NCI-H146 (cell line): ENCODE measurements at regions not wholly inside any gene's neighbourhood (a gene's known extent, or its start where the extent isn't known, plus 50 kb on each side); places are given as distances from the start of the nearest gene placed in this dataset.

Source experiments
- DNase-seq: peaks from one replicate; lab custom pipeline; 2025; lab: John Stamatoyannopoulos, UW

DNA sequence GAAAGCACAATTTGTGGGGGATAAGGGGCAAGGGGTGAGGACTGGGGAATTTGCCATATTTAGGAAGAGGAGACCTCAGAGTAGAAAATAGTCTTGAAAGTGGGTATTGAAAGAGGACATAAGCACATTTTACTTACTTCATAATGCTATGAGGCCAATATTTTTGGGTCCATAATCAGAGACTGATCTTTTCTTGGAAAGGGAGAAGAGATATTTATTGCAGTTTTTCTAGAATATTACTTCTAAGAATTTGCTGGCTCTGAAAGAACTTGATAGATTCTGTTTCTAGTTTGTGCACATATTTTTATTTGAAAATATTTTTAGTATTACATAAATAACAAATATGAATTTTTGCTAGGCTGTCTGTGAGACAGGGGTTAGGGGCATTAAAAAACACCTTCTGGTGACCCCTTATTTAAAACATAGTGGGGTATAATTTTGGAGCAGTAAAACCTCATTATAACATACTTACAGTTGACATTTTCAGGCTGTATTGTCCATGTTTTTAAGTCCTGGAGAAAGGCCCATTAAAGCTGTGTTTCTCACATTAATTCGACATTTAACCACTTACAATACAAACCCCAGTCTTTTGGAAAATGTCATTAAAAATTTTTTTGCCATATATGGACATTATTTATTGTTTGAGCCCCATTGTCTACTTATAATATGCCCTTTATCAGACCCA lies 118.9 kb upstream of the NFIB start:
- DNase-seq = no peak

DNA sequence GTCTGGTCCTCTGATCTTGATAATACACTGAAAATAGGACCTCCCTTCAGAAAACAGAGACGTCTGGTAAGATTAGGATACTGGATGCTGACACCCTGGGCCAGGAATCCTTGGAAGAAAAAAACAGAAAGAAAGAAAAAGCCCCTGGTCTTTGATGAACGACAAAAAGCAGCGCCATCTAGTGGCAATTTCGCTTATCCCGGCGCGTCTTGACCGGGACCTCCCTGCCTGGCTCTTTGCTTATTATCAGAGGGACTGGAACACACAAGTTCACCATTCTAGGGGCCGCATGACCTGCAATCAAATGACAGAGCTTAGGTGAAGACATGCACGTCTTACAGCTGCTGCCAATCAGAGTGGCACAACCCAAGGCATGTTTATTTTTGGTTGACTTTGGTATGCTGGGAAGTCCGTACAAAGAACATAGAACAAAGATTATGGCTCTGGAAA lies 114.9 kb upstream of the NFIB start:
- DNase-seq = peak; percentile 67

DNA sequence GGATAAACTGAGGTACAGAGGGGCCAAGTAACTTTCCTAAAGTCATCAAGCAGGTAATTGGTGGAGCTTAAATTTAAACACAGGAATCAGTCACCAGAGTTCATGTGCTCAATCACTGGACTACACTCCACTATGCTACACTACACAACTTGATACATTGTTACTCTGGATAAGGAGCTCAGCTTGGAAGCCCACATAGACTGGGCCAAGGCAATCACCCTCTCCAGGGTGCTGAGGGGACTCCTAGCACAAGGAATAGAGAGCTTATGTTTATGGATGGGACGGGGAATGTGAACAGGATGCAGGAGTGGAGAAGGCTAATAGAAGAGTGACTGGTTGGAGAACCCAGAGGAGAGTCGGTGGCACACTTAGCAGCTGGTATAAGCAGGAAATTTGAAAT lies 113.5 kb upstream of the NFIB start:
- DNase-seq = no peak

DNA sequence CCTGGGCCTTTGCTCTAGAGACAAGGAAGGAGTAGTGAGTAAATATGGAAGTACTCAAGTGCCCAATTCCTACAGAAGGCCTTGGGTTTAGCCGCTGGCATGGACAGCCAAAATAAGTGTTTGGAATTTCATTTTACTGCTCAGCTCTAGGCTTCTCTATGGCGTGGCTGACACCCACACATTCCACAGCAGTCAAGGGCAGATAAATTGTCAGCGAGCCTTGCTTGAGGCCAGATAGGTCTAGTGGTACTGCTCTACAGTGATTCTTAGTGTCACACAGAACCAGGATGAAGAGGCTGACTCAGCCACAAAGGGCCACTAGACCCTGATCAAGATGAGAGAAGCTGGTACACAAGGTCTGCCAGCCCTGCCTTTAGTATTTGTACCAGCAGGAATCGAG lies 111.0 kb upstream of the NFIB start:
- DNase-seq = no peak

DNA sequence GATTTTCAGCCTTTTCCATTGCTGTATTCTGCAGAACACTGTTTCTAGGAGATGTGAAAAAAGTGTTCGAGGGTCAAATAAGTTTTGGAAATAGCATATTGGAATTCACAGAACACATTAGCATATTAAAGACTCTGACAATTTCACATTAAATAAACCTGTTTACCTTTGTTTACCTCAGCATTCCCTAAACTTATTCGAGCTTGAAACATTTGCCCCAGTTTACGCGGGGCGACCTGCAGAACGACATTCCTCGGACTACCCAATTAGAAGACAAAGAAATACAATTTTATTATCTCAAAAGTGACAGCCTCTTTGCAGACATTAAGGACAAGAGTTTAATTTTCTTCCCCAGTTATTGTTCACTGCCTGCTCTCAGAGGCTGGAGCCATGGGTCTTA lies 110.3 kb upstream of the NFIB start:
- no peak for DNase-seq

DNA sequence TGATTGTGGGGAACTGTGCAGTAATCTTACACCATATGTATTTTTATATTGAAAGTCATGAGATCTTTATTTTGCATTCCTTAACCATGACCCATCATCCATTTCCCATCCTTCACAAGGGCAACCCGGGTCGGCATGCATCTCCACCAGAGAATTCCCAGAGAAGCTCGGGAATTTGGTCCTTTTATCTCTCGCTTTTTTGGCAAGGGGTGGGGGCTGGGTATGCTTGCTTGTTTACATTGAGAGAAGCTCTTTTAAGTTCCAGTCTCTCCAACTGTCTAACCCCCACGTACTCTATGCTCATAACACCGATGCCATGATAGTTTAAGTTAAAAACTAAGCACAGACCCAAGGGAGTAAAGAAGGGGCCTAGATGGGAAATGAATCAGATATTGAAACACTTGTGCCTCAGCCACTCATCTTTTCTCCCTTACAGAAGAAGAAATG lies 109.9 kb upstream of the NFIB start:
- no peak for DNase-seq

DNA sequence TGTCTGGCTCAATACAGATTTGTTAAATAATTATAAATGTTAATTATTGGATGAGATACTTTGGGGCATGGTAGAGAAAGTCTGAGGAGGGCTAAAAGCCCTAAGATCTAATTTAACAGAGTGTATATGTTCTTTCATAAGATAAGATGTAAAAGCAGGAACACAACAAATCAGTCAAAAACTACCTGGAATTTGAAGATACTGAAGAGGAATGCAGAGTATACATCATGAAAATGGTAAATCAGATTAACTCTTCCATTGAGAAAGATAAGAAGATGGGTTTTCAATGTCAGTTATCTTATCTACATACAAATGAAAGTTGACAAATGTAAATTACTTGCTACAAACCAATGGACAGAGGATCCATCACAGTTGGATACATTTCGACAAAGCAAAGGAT lies 107.3 kb upstream of the NFIB start:
- DNase-seq = no peak

DNA sequence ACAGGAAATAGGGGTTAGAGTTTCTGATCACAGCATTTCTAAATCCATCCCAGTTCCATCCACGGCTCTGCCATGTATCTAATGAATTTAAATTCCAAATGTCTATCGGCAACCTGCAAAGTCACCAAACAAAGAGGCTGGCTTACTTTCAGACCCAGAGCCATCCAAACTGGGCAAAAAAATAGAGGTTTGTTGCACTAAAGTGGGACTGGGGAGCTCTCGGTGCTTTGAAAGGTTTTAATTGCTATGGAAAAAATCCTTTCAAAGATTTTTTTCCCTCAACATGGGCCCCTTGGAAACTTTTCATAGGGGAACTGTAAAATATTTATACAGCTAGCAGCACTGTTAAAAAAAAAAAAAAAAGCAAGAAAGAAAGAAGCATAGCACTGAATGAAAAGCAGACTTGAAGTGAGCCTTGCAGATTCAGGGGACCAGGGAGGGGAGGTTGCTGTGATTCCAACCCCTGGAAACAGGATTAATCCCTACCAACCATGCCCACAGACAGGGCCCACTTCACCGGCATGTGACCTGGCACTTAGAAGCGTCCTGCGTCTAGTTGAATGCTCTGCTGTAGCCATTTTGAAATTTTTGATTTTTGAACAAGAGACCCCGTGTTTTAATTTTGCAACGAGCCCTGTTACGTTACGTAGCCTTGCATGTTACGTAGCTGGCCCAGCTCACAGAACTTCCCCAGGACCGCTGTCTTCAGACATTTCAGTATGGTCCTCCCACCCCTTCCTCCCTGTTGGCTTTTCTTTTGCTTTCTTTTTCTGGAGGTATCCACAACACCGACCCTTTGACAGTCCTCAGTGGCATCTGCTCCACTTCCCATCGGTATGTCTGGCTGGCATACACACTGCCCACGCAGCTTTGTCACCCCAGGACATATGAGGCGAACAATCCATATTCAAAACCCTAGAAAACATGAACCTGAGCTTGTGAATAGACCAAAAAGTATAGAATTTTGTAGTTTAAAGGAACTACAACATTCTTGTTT lies 105.3 kb upstream of the NFIB start:
- DNase-seq = no peak

DNA sequence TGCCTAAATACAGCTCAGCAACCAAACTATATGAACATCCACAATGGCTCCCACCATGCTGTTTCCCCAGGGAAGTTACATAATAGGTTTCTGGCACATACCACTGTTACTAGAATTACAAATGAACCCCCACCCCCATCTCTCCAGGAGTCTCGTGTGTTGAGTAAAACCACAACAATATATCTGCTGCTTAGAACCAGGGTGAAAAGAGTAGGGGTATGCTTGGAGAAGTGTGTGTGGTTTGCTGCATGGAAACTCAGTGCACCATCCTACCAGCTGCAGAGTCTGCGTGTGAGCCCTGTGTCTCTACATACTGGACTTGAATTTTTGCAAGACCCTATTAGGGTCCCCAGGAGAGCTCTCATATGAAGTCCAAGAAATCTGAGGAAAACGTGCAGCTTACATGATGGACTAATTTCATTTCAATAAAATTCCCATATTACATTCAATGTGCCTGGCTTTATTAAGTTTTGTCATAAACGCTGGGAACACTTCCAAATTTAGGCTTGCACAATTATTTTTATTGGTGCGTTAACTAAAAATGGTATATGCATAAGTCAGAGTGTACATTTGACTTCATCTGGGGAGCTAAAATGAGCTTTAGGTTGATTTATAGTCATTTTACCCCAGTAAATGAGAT lies 104.5 kb upstream of the NFIB start:
- no peak for DNase-seq

DNA sequence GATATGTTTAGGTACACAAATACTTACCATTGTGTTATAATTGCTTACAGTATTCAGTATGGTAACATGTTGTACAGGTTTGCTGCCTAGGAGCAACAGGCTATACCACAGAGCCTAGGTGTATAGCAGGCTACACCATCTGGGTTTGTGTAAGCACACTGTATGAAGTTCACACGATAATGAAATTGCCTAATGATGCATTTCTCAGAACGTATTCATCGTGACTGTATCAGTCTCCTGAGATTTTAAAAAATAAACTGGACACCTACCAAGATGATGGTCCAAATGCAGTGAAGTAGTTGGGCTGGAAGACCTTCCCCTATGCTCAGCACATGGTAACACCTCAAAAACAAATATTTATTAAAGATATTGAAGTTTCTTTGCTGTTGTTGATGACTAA lies 103.3 kb upstream of the NFIB start:
- DNase-seq = no peak

DNA sequence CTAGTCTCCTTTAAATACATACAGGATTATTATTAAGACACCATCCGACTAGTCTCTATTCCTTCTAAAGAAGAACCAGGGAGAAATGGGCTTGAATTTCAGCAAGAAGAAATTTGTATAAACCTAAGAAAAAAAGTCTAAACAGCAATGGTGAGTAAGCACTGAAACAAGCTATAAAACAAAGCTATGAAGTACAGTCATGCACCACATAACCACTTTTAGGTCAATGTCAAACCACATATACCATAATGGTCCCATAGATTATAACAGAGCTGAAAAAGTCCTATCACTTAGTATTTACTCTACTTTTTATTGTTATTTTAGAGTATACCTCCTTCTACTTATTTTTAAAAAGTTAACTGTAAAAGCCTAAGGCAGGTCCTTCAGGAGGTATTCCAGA lies 102.0 kb upstream of the NFIB start:
- no peak for DNase-seq

DNA sequence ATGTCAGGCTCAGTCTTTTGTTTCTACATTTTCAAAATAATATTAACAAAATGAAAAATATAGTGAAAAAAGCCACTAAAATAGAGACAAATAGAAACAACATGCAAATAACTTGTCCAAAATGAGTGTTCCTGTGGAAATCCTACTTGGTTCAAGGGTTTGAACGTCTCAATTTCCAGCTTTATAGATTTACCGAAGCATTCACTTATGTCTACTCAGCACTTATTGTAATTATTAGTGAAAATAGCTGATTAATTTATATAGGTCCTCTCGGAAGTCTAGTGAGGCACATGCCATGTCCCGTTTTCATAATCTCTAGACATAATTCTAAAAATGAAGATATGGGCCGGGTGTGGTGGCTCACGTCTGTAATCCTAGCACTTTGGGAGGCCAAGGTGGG lies 99.9 kb upstream of the NFIB start:
- no peak for DNase-seq

DNA sequence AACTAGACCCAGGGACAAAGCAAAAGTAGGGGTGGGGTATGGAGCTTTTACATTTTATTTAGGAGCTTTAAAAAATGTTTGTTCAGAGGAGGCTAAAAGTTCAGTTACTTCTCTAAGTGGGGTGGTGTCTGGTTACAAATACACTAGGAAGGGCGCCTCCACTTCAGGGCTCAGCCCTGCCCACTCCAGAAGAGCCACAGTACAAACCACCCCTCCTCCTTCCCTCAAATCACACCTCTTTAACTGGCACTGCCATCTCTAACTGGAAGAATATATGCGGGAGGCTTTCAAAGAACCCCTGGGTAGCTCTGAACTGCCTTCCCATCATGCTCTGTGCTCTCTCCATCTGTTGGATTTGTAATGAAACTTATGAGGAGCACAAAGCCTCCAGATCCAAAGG lies 98.8 kb upstream of the NFIB start:
- no peak for DNase-seq

DNA sequence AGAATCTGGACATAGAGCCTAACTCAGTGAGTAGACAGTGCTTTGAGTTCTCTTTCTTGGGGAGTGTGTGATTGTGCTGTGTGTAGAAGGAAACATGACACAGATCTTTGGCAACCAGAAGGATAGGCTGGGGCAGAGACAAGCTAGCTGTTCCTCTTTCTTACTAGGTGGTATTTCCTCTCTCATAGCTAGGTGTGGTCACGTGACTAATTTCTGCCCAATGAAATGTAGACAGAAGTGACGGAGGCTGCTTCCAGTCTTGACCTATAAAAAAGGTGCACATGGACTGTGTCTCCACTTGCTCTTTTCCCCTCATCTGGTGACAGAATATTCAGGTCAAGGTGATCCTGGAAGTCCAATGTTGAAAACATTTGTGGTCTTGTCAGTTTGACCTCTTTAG lies 92.5 kb upstream of the NFIB start:
- no peak for DNase-seq

DNA sequence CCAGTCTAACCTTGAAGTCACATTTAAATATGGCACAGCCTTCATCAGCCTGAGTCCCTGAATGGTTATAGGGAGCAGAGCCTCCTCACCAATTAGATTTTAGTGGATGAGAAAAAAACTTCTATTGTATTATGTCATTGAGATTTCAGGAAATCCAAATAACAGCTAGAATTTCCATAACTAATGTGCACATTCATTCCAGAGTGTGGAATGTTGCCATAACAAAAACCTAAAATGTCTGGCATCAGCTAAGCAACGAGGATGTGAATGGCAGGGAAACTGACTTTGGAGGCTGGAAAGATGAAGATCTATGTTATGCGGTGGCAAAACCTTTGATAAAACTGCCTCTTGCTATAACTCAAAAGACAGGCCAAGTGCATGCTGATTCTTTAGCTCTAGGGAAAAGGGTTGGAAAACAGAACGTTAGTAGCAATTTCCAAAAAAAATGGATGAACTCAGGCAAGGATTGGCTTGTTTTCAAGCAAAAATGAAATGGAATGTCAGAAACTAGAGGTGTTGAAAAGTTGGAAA lies 91.3 kb upstream of the NFIB start:
- no peak for DNase-seq

DNA sequence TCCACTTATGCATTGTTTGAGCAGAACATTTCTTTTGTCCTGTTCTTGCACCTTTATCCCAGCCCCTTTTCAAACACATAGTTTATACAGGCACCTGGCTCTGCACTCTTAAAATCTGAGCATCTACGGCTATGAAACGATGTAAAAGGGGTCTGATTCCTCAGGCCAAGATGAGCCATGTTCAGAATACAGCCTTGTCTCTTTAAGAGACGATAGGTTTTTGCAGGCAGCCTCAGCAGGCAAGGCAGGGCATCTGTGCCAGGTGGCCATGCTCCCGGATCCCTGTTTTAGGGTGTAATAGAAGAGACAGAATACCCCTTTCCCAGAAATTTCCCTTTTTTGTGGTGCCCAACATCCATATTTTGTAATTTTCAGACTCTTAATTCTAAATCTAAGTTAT lies 89.1 kb upstream of the NFIB start:
- DNase-seq = no peak

DNA sequence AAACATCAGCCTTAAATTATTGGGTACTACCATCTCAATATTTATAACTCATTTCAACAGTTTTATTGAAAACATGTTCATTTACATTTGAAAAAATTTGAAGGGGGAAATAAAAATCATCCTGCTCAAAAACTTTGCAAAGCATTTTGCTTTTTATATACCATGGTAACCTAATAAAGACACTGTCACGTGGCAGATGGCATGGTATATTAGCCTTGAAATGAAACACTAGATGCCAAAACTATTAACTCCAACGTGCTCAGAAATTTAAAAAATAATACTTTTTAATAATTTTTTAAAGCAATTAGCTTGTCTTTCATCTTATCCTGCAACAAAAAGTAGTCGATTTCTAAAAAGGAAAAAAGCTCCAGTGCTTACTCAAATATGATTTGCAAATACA lies 88.6 kb upstream of the NFIB start:
- DNase-seq = no peak

DNA sequence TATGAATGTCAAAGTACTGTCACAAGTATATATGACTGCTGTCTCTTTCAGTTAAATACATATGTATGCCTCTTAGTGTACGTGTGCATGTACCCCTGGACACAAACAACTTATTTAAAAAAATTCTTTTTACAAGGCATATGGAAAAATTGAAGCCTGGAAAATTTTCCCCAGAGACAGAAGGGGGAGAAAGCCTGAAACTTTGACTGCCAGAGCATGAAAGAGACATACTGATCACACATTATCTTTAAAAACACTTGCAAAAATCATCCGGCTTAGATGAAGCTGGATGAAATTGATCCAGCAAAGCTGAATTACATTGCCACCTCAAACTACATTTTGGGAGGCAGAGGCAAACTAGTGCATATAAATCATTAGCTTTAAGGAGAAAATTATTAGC lies 88.0 kb upstream of the NFIB start:
- DNase-seq = no peak

DNA sequence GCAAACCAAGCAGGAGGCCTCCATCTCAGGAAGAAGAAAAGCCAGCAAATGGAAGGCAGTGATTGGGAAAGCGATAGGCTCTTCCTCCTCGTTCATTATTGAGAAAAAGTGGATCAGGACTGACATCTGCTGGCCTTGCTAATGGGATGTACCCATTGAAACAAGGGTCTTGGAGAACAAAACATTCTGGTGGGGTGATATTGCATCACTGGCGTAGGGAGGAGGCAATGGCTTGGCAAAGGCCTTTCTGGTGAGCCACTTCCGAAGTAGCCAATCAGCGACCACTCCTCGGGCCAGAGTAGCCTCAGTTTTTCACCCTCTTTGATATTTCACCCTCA lies 86.7 kb upstream of the NFIB start:
- DNase-seq = peak; percentile 91

DNA sequence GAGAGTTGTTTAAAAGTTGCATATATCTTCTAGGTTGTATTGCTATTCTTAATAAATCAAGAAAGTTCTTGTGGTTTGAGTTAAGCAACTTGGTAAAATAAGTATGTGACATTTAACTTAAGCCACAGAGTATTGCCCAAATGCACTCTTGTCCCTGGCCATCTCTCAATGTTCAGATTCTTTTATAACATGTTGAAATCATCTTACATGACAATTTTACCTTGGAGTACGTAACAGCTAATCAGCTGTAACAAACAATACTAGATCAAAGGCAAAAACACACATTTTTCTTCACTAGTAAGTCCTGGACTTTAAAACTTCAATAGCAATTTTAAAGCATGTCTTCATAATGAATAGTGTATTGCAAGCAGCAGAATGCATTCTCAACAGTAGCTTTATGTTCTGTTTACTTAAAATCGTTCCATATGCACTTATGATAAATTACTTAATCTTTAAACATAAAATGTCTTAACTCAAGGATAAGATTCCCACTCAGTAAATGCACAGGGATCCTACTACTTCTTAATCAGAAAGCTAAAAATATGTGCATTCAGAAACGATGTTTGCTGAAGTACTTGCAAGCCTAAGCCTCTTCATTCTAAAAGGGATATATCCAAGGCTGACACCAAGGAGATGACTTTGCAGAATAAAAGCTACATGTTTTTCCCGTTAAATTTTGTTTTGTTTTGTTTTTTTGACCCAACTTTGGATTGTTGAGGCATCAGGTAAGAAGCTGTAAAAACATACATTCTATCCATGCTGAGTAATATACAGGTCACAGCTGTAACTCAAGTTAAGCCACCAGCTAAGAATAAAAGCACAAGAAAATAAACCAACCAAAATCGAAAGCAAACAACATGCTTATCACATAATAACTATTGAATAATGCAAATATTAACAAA lies 86.1 kb upstream of the NFIB start:
- DNase-seq = no peak

DNA sequence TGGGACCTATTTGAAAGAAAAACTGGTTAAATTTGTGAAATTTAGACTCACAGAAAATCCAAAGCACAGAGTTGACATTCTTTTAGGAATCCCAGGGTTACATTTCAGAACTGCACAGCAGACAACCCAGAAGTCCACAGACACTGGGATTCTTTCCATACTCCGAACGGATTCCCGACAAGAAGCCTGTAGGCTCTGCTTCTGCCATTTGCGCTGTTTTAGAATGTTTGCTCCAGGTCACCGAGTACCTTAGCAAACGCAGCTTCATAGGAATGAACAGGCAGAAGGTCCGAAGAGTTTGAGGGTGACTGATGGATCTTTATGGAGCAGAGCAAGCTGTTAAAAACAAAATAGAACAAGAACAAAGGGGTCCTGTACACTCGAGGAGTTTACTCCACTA lies 84.5 kb upstream of the NFIB start:
- DNase-seq = no peak

DNA sequence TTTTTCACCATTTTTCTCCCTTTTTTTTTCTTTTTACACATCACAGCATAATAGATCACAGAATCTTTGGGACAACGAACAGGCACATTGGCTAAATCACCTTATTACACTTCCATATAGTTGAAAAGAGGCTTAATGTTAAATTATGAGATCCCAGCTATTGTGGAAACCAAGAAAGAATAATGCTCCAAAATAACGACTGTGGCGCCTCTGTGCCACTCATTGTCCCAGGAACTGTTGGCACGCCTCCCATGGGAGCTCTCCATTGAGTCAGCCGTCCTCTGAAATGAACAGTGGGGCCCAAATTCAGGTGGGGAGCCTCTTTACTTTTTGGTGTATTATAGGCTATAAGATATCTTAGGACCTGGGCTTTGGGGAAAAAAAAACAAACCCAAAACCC lies 82.2 kb upstream of the NFIB start:
- DNase-seq = no peak
